Kidney epithelial cell (primary cell): ENCODE measurements at regions not wholly inside any gene's neighbourhood (a gene's known extent, or its start where the extent isn't known, plus 50 kb on each side); places are given as distances from the start of the nearest gene placed in this dataset.
"Not testable (repeated sequence)": the region's sequence is repeated elsewhere in the genome, so short reads cannot be mapped to it uniquely, and the experiment has no call there.

ENCODE experiments used
- DNase-seq: peaks from one replicate; pipeline ENCODE4 v3.0.0-alpha.2; 2010; ENCODE audit warnings: low read depth
- H3K27me3 ChIP-seq: 2 replicates; pipeline ENCODE4 v1.6.0; 2011; ENCODE audit warnings: low read length; ENCODE audit not compliant: control insufficient read depth, insufficient read depth
- H3K36me3 ChIP-seq: 2 replicates; pipeline ENCODE4 v1.5.1; 2011; ENCODE audit warnings: low read length; ENCODE audit not compliant: control insufficient read depth, insufficient read depth
- H3K4me3 ChIP-seq: 2 replicates; pipeline ENCODE4 v1.5.1; 2011; ENCODE audit warnings: low read depth, mild to moderate bottlenecking, control low read depth, low read length
- CTCF ChIP-seq: IDR thresholded peaks from 2 replicates; pipeline ENCODE4 v1.5.1; 2011; ENCODE audit warnings: mild to moderate bottlenecking, moderate library complexity, low read length, control low read depth, inconsistent platforms; ENCODE audit not compliant: insufficient read depth, poor library complexity, severe bottlenecking

- Histone ChIP-seq H3K36me3 (no peaks in the 10 kb centered on the region), H3K27me3 (no peaks in the 10 kb centered on the region), H3K4me3 (no peak overlapping the region)
- no peak for DNase-seq
- no peak for TF ChIP-seq CTCF
Observed at GRCh38 chr15:93929375-93930094, 301.8 kb upstream of the MCTP2 start.

GRCh38 chr15:93920204-93920603 lies 311.2 kb upstream of the MCTP2 start:
- Histone ChIP-seq H3K27me3 (no peaks in the 10 kb centered on the region), H3K4me3 (no peak overlapping the region), H3K36me3 (no peaks in the 10 kb centered on the region)
- no peak for TF ChIP-seq CTCF
- DNase-seq = no peak

- not testable (repeated sequence) for H3K4me3 ChIP-seq, H3K36me3 ChIP-seq, H3K27me3 ChIP-seq, DNase-seq
Observed at GRCh38 chr15:93918801-93919200, 312.6 kb upstream of the MCTP2 start.

- TF ChIP-seq CTCF = no peak
- Histone ChIP-seq H3K27me3 (no peaks in the 10 kb centered on the region), H3K36me3 (no peaks in the 10 kb centered on the region), H3K4me3 (no peak overlapping the region)
- DNase-seq = no peak
Observed at GRCh38 chr15:93917181-93917580, 314.2 kb upstream of the MCTP2 start.

- Histone ChIP-seq H3K36me3 (no peaks in the 10 kb centered on the region), H3K4me3 (no peak overlapping the region), H3K27me3 (no peaks in the 10 kb centered on the region)
- DNase-seq = no peak
- TF ChIP-seq CTCF = no peak
Observed at GRCh38 chr15:93913871-93914270, 317.5 kb upstream of the MCTP2 start.

GRCh38 chr15:93913310-93913709 lies 318.1 kb upstream of the MCTP2 start:
- TF ChIP-seq CTCF = no peak
- Histone ChIP-seq H3K36me3 (no peaks in the 10 kb centered on the region), H3K27me3 (no peaks in the 10 kb centered on the region), H3K4me3 (no peak overlapping the region)
- DNase-seq = no peak
